Adrenal gland (tissue), 9 donors: ENCODE measurements at regions not wholly inside any gene's neighbourhood (a gene's known extent, or its start where the extent isn't known, plus 50 kb on each side); places are given as distances from the start of the nearest gene placed in this dataset.

Experiments used
- DNase-seq, 7 donors: peaks; one replicate each; pipeline ENCODE4 v3.0.0-alpha.2; 2019 to 2020
- H3K27ac ChIP-seq, 5 donors: fragments of 200-600 bp; sonication (generic) in 4 of 5; 1 replicate in 3 of 5; 2 replicates in 2 of 5; pipeline versions ENCODE4 v1.5.1 to v1.8.0; 2016 to 2020; ENCODE audit warnings: mild to moderate bottlenecking in 1 of 5
- H3K27me3 ChIP-seq: fragments of 200-600 bp; 2 replicates; pipeline ENCODE4 v1.8.0; 2021
- H3K36me3 ChIP-seq, 2 donors: fragments of 200-600 bp; replicated peaks in 1 of 2; 1 replicate in 1 of 2; 2 replicates in 1 of 2; pipeline versions ENCODE4 v1.5.1 to v1.8.0; 2018 to 2022
- H3K4me1 ChIP-seq, 2 donors: fragments of 200-600 bp; replicated peaks in 1 of 2; 1 replicate in 1 of 2; 2 replicates in 1 of 2; pipeline versions ENCODE4 v1.5.1 to v1.8.0; 2018 to 2021
- H3K4me3 ChIP-seq, 4 donors: fragments of 200-600 bp; sonication (generic) in 3 of 4; one replicate each; pipeline ENCODE4 v1.5.1; 2016 to 2018
- H3K9me3 ChIP-seq, 3 donors: fragments of 200-600 bp; sonication (generic) in 1 of 3; replicated peaks in 1 of 3; 1 replicate in 2 of 3; 2 replicates in 1 of 3; pipeline versions ENCODE4 v1.5.1 to v1.8.0; 2016 to 2021
- POLR2A ChIP-seq, 2 donors: fragments of 450-650 bp; IDR thresholded peaks; one replicate each; pipeline ENCODE4 v1.6.1; 2017; ENCODE audit warnings: antibody characterized with exemption in 2 of 2, mild to moderate bottlenecking in 2 of 2, moderate library complexity in 1 of 2
- WGBS, 4 donors: extraction: QIAGEN DNeasy Blood & Tissue Kit in 2 of 4; methylation state at CpG; one replicate each; pipeline versions ENCODE4 v1.1.5 to v1.1.7; 2013 to 2017; 5-methylcytosine and 5-hydroxymethylcytosine counted together
- intact Hi-C, 2 donors: fragments of 100-400 bp; cut with DNase I; formaldehyde crosslinking; loops; one replicate each; pipeline versions ENCODE4 v1.14.1 to v1.15.0; 2022 to 2023
- TF ChIP-seq, protein P1 (sequence below), 6 experiments: fragments of 450-650 bp in 4 of 6; fragments of 200-600 bp in 2 of 6; sonication (generic) in 1 of 6; IDR thresholded peaks; 1 replicate in 5 of 6; 2 replicates in 1 of 6; pipeline versions ENCODE4 v1.5.1 to v1.8.0; 2016 to 2021; ENCODE audit warnings: antibody characterized with exemption in 6 of 6, mild to moderate bottlenecking in 2 of 6, moderate library complexity in 1 of 6
- donor health status: healthy with polysubstance abuse.
- donor health status: Bipolar disorder and iron deficiency.
- donor health status: DM: yes; HTN: yes; CAD: no.
- donor health status: DM: no; HTN: no; CAD: no.
- donor health status: DM: no; HTN: no; CAD: no.

DNA sequence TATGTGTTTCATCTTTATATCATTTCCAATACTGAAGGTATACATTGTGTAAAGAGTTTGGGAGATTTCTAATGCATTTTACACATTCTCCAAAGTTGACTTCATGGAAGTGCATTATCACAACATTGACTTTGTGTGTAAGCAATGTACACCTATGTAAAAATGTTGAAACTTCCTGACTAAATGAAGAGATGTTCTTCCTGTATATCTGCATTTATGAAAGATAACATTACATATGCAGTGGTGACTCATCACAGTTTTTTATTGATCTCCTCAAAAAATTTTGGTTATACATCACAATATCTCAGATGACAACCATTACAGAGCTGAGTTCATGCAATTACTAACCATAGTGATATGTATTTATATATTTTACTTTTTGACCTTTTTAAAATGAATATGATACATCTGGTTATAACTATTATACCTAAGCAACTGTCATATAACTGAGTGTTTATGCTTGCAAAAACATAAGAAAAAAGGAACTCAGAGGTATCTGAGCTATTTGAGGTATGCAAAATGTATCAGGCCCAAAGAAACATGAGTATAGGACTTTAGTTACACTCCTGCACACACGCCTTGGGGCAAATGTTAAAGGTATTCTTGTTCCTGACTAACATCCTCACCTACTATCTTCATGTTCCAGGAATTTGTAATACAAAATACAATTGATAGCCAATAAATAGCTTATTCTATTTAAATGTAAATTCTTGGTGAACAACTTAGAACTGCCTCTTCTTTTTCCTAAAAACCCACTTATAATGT, 88.2 kb upstream of the OLFM3 start:
- TF ChIP-seq POLR2A (IDR thresholded peaks at IDR 0.05) = no peak
- TF ChIP-seq, protein P1, sequence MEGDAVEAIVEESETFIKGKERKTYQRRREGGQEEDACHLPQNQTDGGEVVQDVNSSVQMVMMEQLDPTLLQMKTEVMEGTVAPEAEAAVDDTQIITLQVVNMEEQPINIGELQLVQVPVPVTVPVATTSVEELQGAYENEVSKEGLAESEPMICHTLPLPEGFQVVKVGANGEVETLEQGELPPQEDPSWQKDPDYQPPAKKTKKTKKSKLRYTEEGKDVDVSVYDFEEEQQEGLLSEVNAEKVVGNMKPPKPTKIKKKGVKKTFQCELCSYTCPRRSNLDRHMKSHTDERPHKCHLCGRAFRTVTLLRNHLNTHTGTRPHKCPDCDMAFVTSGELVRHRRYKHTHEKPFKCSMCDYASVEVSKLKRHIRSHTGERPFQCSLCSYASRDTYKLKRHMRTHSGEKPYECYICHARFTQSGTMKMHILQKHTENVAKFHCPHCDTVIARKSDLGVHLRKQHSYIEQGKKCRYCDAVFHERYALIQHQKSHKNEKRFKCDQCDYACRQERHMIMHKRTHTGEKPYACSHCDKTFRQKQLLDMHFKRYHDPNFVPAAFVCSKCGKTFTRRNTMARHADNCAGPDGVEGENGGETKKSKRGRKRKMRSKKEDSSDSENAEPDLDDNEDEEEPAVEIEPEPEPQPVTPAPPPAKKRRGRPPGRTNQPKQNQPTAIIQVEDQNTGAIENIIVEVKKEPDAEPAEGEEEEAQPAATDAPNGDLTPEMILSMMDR (IDR thresholded peaks at IDR 0.05) = no peak
- no peaks in the 10 kb centered on the region for H3K4me1 ChIP-seq
- no peaks in the 10 kb centered on the region for H3K27me3 ChIP-seq
- intact Hi-C loops = no loop called here
- 71 to 90% (median 76%) methylated on average over 1 of the region's 1 CpG for WGBS, 4 donors
- no peak for DNase-seq
- no peaks in the 10 kb centered on the region for H3K36me3 ChIP-seq
- H3K9me3 ChIP-seq = no peaks in the 10 kb centered on the region
- no peak overlapping the region for H3K27ac ChIP-seq
- no peak overlapping the region for H3K4me3 ChIP-seq

DNA sequence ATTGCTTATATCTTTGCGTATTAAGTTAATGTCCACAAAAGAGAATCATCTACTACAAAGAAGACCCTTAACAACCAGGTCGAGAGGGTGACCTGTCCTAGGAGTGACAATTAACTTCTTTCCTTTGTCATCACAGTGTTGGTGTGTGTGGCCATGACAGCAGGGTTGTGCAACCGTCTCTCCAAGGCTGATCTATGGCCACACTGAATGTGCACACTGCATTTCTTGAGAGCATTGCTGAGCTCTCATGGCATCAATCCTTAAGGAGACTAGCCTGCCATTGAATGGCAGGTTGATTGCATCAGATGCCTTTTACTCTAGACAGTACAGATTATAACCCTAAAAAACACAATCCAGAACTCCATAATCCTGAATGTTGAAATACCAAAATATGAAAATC, 86.5 kb upstream of the OLFM3 start:
- Histone ChIP-seq H3K9me3 (no peaks in the 10 kb centered on the region), H3K4me1 (no peaks in the 10 kb centered on the region), H3K27me3 (no peaks in the 10 kb centered on the region), H3K36me3 (no peaks in the 10 kb centered on the region), H3K4me3 (no peak overlapping the region), H3K27ac (no peak overlapping the region)
- DNase-seq = no peak
- TF ChIP-seq POLR2A (IDR thresholded peaks at IDR 0.05) = no peak
- TF ChIP-seq, protein P1 (IDR thresholded peaks at IDR 0.05) = no peak
- 50 to 70% (median 66%) methylated on average over 3 of the region's 3 CpGs for WGBS, 4 donors
- intact Hi-C loops = no loop called here

DNA sequence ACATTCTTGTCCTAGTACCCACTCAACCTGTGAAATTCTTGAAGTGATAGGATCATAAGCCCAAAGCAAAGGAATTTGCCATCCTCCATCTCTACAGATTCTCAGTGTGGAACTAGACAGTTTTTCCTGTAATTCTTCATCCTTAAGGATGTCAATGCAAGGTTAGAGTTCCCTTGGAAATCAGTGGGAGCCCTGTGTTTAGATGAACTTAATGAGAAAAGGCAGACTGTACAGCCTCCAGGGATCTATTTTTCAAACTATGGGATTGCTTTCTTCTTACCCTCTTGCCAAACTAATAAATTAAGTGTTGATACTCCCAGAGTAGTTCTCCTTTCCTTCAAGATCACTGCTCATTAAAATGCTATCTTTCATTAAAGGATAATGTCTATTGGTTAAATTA, 78.1 kb upstream of the OLFM3 start:
- Histone ChIP-seq H3K27me3 (no peaks in the 10 kb centered on the region), H3K27ac (no peak overlapping the region), H3K9me3 (no peaks in the 10 kb centered on the region), H3K36me3 (no peaks in the 10 kb centered on the region), H3K4me1 (no peaks in the 10 kb centered on the region), H3K4me3 (no peak overlapping the region)
- TF ChIP-seq POLR2A (IDR thresholded peaks at IDR 0.05) = no peak
- TF ChIP-seq, protein P1 (IDR thresholded peaks at IDR 0.05) = no peak
- DNase-seq = no peak
- intact Hi-C loops = no loop called here

DNA sequence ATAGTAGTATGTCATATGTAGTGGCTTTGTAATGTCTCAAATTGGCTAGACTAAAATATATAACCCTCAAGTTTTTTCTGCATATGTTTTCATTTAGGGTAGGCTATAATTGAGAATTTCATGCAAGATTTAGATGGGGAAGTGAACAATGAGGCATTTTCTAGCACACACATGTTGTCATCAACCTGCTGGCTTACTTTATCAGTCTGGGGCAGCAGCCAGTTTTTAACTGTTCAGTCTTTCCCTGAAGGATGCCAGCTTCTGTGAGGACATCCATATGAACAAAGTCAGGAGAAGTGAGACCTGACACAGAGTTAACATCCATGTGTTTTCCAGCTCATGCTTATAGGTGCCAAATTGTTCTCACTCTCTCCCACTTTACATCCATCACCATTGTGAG, 74.7 kb upstream of the OLFM3 start:
- H3K9me3 ChIP-seq = no peaks in the 10 kb centered on the region
- no peak for DNase-seq
- no peaks in the 10 kb centered on the region for H3K36me3 ChIP-seq
- H3K27me3 ChIP-seq = no peaks in the 10 kb centered on the region
- H3K4me1 ChIP-seq = no peaks in the 10 kb centered on the region
- H3K4me3 ChIP-seq = no peak overlapping the region
- intact Hi-C loops = no loop called here
- TF ChIP-seq, protein P1 (IDR thresholded peaks at IDR 0.05) = no peak
- TF ChIP-seq POLR2A (IDR thresholded peaks at IDR 0.05) = no peak
- H3K27ac ChIP-seq = no peak overlapping the region
